Right lobe of liver (tissue), 6 donors: ENCODE measurements at regions not wholly inside any gene's neighbourhood (a gene's known extent, or its start where the extent isn't known, plus 50 kb on each side); places are given as distances from the start of the nearest gene placed in this dataset.

Experiments
- ATAC-seq, 4 donors: fragments of 200-7000 bp; cut with Tn5 transposase; one replicate each; pipeline ENCODE4 v1.9.1; 2020; ENCODE audit warnings: mild to moderate bottlenecking in 4 of 4, moderate library complexity in 4 of 4
- DNase-seq, 3 donors: peaks; one replicate each; pipeline ENCODE4 v3.0.0-alpha.2; 2020
- H3K27ac ChIP-seq, 3 donors: fragments of 200-600 bp; one replicate each; pipeline ENCODE4 v1.8.0; 2022
- H3K27me3 ChIP-seq, 2 donors: fragments of 200-600 bp; one replicate each; pipeline ENCODE4 v1.8.0; 2022
- H3K36me3 ChIP-seq, 4 donors: fragments of 200-600 bp; sonication (generic) in 1 of 4; one replicate each; pipeline versions ENCODE4 v1.5.1 to v1.8.0; 2017 to 2022; ENCODE audit warnings: control low read depth in 1 of 4
- H3K4me1 ChIP-seq, 4 donors: fragments of 200-600 bp; sonication (generic) in 1 of 4; one replicate each; pipeline versions ENCODE4 v1.5.1 to v1.8.0; 2017 to 2022; ENCODE audit warnings: control low read depth in 1 of 4
- H3K4me3 ChIP-seq, 3 donors: fragments of 200-600 bp; one replicate each; pipeline ENCODE4 v1.8.0; 2022
- H3K9me3 ChIP-seq, 4 donors: fragments of 200-600 bp; sonication (generic) in 1 of 4; one replicate each; pipeline versions ENCODE4 v1.5.1 to v1.8.0; 2017 to 2022; ENCODE audit warnings: control low read depth in 1 of 4
- CTCF ChIP-seq, 4 donors: fragments of 200-600 bp in 3 of 4; fragments of 450-650 bp in 1 of 4; IDR thresholded peaks; one replicate each; pipeline versions ENCODE4 v1.5.1 to v1.8.0; 2016 to 2022; ENCODE audit warnings: antibody characterized with exemption in 4 of 4, mild to moderate bottlenecking in 2 of 4
- POLR2A ChIP-seq: fragments of 450-650 bp; IDR thresholded peaks from one replicate; pipeline ENCODE4 v1.6.1; 2017; ENCODE audit warnings: antibody characterized with exemption, mild to moderate bottlenecking
- WGBS: methylation state at CpG from one replicate; pipeline ENCODE4 v1.1.6; 2018; ENCODE audit warnings: low coverage, low lambda C conversion rate; ENCODE audit not compliant: insufficient coverage; ENCODE audit errors: missing lambda C conversion rate; 5-methylcytosine and 5-hydroxymethylcytosine counted together
- intact Hi-C, 2 donors: fragments of 100-400 bp; cut with DNase I; formaldehyde crosslinking; loops; one replicate each; pipeline versions ENCODE4 v1.11.2 to v1.14.1; 2022
- donor health status: DM: no; HTN: yes; CAD: no.
- donor health status: DM: no; HTN: no; CAD: no.
- donor health status: DM: no; HTN: no; CAD: no.
- donor health status: DM: no; HTN: yes; CAD: no.
- donor health status: DM: no; HTN: yes; CAD: no.

GRCh38 chr4:115323106-115323707 is 209.8 kb upstream of the NDST4 start:
- no peaks in the 10 kb centered on the region for H3K27me3 ChIP-seq
- TF ChIP-seq POLR2A: no peak
- TF ChIP-seq CTCF (IDR thresholded peaks at IDR 0.05): no peak
- ATAC-seq (no peak), DNase-seq (no peak)
- H3K36me3 ChIP-seq: no peaks in the 10 kb centered on the region
- H3K4me3 ChIP-seq: no peak overlapping the region
- no peak overlapping the region for H3K27ac ChIP-seq
- no peaks in the 10 kb centered on the region for H3K4me1 ChIP-seq
- H3K9me3 ChIP-seq: no peaks in the 10 kb centered on the region
- intact Hi-C loops: no loop called here
- WGBS: 32% methylated on average over 4 of the region's 4 CpGs

GRCh38 chr4:115315182-115315581 is 201.8 kb upstream of the NDST4 start:
- DNase-seq: no peak
- Histone ChIP-seq H3K27me3 (no peaks in the 10 kb centered on the region), H3K4me3 (no peak overlapping the region), H3K4me1 (no peaks in the 10 kb centered on the region), H3K27ac (no peak overlapping the region), H3K9me3 (no peaks in the 10 kb centered on the region), H3K36me3 (no peaks in the 10 kb centered on the region)
- intact Hi-C loops: no loop called here
- no peak for TF ChIP-seq CTCF (IDR thresholded peaks at IDR 0.05)
- TF ChIP-seq POLR2A: no peak
- whole genome bisulfite sequencing: 72% methylated on average over 4 of the region's 4 CpGs
- no peak for ATAC-seq

- Histone ChIP-seq H3K36me3 (no peaks in the 10 kb centered on the region), H3K27me3 (no peaks in the 10 kb centered on the region), H3K9me3 (no peaks in the 10 kb centered on the region), H3K27ac (no peak overlapping the region), H3K4me3 (no peak overlapping the region), H3K4me1 (no peaks in the 10 kb centered on the region)
- ATAC-seq: no peak
- intact Hi-C loops: no loop called here
- 42% methylated on average over 2 of the region's 2 CpGs for WGBS
- TF ChIP-seq POLR2A (no peak), CTCF (IDR thresholded peaks at IDR 0.05) (no peak)
- no peak for DNase-seq
Observed at GRCh38 chr4:115310641-115311040, 197.2 kb upstream of the NDST4 start.

DNA sequence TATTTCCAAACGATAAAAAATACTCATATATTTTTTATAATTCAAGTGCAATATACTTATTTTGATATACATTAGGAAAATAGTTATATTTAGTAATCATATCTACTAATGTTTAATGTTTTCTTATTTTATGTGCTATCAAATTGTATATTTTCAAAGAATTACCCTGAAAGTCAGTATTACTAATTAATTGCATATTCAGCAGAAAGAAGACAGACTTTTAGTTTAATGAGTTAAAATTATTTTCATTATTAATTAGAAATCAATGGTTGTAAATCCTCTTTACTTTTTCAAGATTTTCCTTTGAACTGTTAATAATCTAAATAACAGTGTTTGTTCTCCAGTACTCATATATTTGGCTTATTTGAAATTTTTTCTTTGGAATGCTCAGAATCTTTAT is 181.3 kb upstream of the NDST4 start:
- H3K9me3 ChIP-seq: no peaks in the 10 kb centered on the region
- no peak overlapping the region for H3K27ac ChIP-seq
- TF ChIP-seq CTCF (IDR thresholded peaks at IDR 0.05): no peak
- no peak for TF ChIP-seq POLR2A
- DNase-seq (no peak), ATAC-seq (no peak)
- H3K4me3 ChIP-seq: no peak overlapping the region
- H3K36me3 ChIP-seq: no peaks in the 10 kb centered on the region
- intact Hi-C loops: no loop called here
- no peaks in the 10 kb centered on the region for H3K27me3 ChIP-seq
- no peaks in the 10 kb centered on the region for H3K4me1 ChIP-seq
- 17% methylated on average over 1 of the region's 1 CpG for WGBS

DNA sequence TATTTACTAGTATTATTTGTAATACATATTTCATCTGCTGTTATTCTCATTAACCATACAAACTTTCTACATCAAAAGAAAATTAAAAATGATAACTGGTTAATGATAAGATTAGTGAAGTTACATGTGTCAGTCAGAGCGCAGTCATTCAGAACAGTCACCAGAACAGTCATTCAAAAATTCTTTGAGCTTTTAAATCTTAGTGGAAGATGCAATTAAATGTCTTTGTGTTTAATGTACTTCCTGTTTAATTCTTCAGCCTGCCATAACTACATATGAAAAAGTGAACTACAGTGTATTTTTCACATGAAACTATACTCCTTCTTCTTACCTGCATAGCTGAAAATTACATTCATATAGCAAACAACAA is 179.7 kb upstream of the NDST4 start:
- ATAC-seq (no peak), DNase-seq (no peak)
- WGBS: 67% methylated on average over 1 of the region's 1 CpG
- TF ChIP-seq CTCF (IDR thresholded peaks at IDR 0.05) (no peak), POLR2A (no peak)
- H3K27me3 ChIP-seq: no peaks in the 10 kb centered on the region
- H3K4me3 ChIP-seq: no peak overlapping the region
- no peaks in the 10 kb centered on the region for H3K4me1 ChIP-seq
- intact Hi-C loops: no loop called here
- H3K9me3 ChIP-seq: no peaks in the 10 kb centered on the region
- no peak overlapping the region for H3K27ac ChIP-seq
- no peaks in the 10 kb centered on the region for H3K36me3 ChIP-seq
